ENCODE measurements at regions not wholly inside any gene's neighbourhood (a gene's known extent, or its start where the extent isn't known, plus 50 kb on each side); places are given as distances from the start of the nearest gene placed in this dataset.

- Histone ChIP-seq H3K27me3 (ENCODE audit: control insufficient read depth in 4 of 4, insufficient read depth in 4 of 4, low read length in 3 of 4) (no peaks in the 10 kb centered on the region), H3K27ac (ENCODE audit: low read depth in 1 of 2, low read length in 2 of 2) (no peak overlapping the region), H3K9ac (ENCODE audit: low read depth in 1 of 2, low read length in 2 of 2) (no peak overlapping the region), H3K4me3 (ENCODE audit: low read depth in 1 of 3, low read length in 3 of 3) (no peak overlapping the region), H3K4me1 (ENCODE audit: control insufficient read depth in 4 of 4, insufficient read depth in 4 of 4, low read length in 3 of 4) (no peaks in the 10 kb centered on the region), H3K36me3 (ENCODE audit: control insufficient read depth in 4 of 4, insufficient read depth in 3 of 4, low read depth in 1 of 4, low read length in 3 of 4) (no peaks in the 10 kb centered on the region), H3K9me3 (ENCODE audit: control insufficient read depth in 4 of 4, low read length in 3 of 4) (no peaks in the 10 kb centered on the region)
- no peak for DNase-seq (ENCODE audit: low spot score)
- TF ChIP-seq RAD21 (IDR thresholded peaks at IDR 0.05) (no peak), NR2F2 (IDR thresholded peaks at IDR 0.05) (no peak), RXRA (IDR thresholded peaks at IDR 0.05) (no peak), GABPA (IDR thresholded peaks at IDR 0.05 in 1 of 2, conservative IDR thresholded peaks at IDR 0.05 in 1 of 2) (no peak), CTCF (IDR thresholded peaks at IDR 0.05; ENCODE audit: low read depth, low read length, missing input control) (no peak), HNF4G (IDR thresholded peaks at IDR 0.05) (no peak), EGR1 (IDR thresholded peaks at IDR 0.05; ENCODE audit: low read depth in 2 of 2) (no peak), HNF4A (conservative IDR thresholded peaks at IDR 0.05) (no peak), JUND (IDR thresholded peaks at IDR 0.05) (no peak), FOXA2 (IDR thresholded peaks at IDR 0.05) (no peak), MAX (IDR thresholded peaks at IDR 0.05) (no peak), YY1 (IDR thresholded peaks at IDR 0.05) (no peak), SP1 (IDR thresholded peaks at IDR 0.05) (no peak)
- WGBS: 94% methylated on average over 1 of the region's 1 CpG
Observed at GRCh38 chr5:10106806-10107205, 142.9 kb downstream of the ATPSCKMT start.

GRCh38 chr5:10106285-10106684 lies 143.4 kb downstream of the ATPSCKMT start:
- no peaks in the 10 kb centered on the region for H3K27me3 ChIP-seq (ENCODE audit: control insufficient read depth in 4 of 4, insufficient read depth in 4 of 4, low read length in 3 of 4)
- H3K9ac ChIP-seq (ENCODE audit: low read depth in 1 of 2, low read length in 2 of 2): no peak overlapping the region
- DNase-seq (ENCODE audit: low spot score): no peak
- 95% methylated on average over 2 of the region's 2 CpGs for WGBS
- H3K36me3 ChIP-seq (ENCODE audit: control insufficient read depth in 4 of 4, insufficient read depth in 3 of 4, low read depth in 1 of 4, low read length in 3 of 4): no peaks in the 10 kb centered on the region
- no peaks in the 10 kb centered on the region for H3K9me3 ChIP-seq (ENCODE audit: control insufficient read depth in 4 of 4, low read length in 3 of 4)
- H3K4me3 ChIP-seq (ENCODE audit: low read depth in 1 of 3, low read length in 3 of 3): no peak overlapping the region
- TF ChIP-seq NR2F2 (IDR thresholded peaks at IDR 0.05) (no peak), ATF3 (IDR thresholded peaks at IDR 0.05) (no peak), RXRA (IDR thresholded peaks at IDR 0.05) (no peak), ZBTB33 (IDR thresholded peaks at IDR 0.05) (no peak), YY1 (IDR thresholded peaks at IDR 0.05) (no peak), RAD21 (IDR thresholded peaks at IDR 0.05) (no peak), TAF1 (conservative IDR thresholded peaks at IDR 0.05) (no peak), FOXA1 (IDR thresholded peaks at IDR 0.05) (no peak), REST (IDR thresholded peaks at IDR 0.05) (no peak), MAX (IDR thresholded peaks at IDR 0.05) (no peak), SP1 (IDR thresholded peaks at IDR 0.05) (no peak), HNF4G (IDR thresholded peaks at IDR 0.05) (no peak), GABPA (IDR thresholded peaks at IDR 0.05 in 1 of 2, conservative IDR thresholded peaks at IDR 0.05 in 1 of 2) (no peak), JUND (IDR thresholded peaks at IDR 0.05) (no peak), FOXA2 (IDR thresholded peaks at IDR 0.05) (no peak), EGR1 (IDR thresholded peaks at IDR 0.05; ENCODE audit: low read depth in 2 of 2) (no peak), HNF4A (conservative IDR thresholded peaks at IDR 0.05) (no peak)
- no peak overlapping the region for H3K27ac ChIP-seq (ENCODE audit: low read depth in 1 of 2, low read length in 2 of 2)
- H3K4me1 ChIP-seq (ENCODE audit: control insufficient read depth in 4 of 4, insufficient read depth in 4 of 4, low read length in 3 of 4): no peaks in the 10 kb centered on the region
